Uterus (tissue), 2 donors: ENCODE measurements at regions not wholly inside any gene's neighbourhood (a gene's known extent, or its start where the extent isn't known, plus 50 kb on each side); places are given as distances from the start of the nearest gene placed in this dataset.

ENCODE experiments used
- POLR2A ChIP-seq, 2 donors: fragments of 450-650 bp; IDR thresholded peaks; one replicate each; pipeline ENCODE4 v1.6.1; 2016; ENCODE audit warnings: antibody characterized with exemption in 2 of 2, mild to moderate bottlenecking in 1 of 2, moderate library complexity in 1 of 2
- TF ChIP-seq, protein P1 (sequence below), 4 experiments: fragments of 200-600 bp in 2 of 4; fragments of 450-650 bp in 2 of 4; sonication (generic) in 2 of 4; IDR thresholded peaks; one replicate each; pipeline ENCODE4 v1.5.1; 2016 to 2019; ENCODE audit warnings: antibody characterized with exemption in 4 of 4, mild to moderate bottlenecking in 2 of 4, moderate library complexity in 1 of 4

DNA sequence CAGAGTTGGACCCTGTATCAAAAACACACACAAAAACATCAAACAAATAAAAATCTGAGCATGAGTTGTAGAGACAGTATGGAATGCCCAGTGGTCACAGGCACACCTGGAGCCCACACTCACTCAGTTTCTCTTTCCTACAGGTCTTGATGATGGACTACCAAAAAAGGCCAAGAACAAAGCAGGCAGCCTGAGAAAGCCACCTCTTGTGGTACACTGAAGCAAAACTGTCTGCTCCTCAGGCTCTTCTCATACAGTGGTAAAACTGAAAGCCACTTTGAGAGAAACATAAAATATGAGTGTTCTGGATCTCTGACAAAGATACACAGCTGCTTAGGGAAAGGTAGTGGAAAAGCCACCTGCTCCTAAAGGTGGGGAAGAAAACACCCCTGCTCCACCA, 1206.9 kb downstream of the FSTL5 start:
- TF ChIP-seq, protein P1, sequence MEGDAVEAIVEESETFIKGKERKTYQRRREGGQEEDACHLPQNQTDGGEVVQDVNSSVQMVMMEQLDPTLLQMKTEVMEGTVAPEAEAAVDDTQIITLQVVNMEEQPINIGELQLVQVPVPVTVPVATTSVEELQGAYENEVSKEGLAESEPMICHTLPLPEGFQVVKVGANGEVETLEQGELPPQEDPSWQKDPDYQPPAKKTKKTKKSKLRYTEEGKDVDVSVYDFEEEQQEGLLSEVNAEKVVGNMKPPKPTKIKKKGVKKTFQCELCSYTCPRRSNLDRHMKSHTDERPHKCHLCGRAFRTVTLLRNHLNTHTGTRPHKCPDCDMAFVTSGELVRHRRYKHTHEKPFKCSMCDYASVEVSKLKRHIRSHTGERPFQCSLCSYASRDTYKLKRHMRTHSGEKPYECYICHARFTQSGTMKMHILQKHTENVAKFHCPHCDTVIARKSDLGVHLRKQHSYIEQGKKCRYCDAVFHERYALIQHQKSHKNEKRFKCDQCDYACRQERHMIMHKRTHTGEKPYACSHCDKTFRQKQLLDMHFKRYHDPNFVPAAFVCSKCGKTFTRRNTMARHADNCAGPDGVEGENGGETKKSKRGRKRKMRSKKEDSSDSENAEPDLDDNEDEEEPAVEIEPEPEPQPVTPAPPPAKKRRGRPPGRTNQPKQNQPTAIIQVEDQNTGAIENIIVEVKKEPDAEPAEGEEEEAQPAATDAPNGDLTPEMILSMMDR (IDR thresholded peaks at IDR 0.05): no peak
- no peak for TF ChIP-seq POLR2A (IDR thresholded peaks at IDR 0.05)
